ENCODE measurements at regions not wholly inside any gene's neighbourhood (a gene's known extent, or its start where the extent isn't known, plus 50 kb on each side); places are given as distances from the start of the nearest gene placed in this dataset.

DNA sequence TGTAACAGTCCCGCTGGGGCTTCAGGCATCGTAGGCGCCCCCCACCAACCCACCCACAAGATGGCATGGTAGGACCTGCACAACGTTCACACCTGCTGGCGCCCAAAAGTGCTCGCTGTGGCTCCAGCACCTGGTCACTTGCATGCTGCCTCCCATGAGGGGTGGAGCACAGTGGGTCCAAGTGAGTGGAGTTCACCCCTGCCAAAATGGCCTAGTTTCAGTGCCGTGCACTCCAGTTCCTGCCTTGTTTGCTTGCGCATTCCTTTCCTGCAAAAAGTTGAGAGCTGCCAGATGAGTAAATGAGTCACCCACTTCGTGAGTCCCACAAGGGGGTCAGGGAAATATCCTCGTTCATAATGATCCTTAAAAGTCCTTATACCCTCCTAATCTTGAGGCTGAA is 788.7 kb upstream of the DPPA4 start:
- TF ChIP-seq, protein P1, sequence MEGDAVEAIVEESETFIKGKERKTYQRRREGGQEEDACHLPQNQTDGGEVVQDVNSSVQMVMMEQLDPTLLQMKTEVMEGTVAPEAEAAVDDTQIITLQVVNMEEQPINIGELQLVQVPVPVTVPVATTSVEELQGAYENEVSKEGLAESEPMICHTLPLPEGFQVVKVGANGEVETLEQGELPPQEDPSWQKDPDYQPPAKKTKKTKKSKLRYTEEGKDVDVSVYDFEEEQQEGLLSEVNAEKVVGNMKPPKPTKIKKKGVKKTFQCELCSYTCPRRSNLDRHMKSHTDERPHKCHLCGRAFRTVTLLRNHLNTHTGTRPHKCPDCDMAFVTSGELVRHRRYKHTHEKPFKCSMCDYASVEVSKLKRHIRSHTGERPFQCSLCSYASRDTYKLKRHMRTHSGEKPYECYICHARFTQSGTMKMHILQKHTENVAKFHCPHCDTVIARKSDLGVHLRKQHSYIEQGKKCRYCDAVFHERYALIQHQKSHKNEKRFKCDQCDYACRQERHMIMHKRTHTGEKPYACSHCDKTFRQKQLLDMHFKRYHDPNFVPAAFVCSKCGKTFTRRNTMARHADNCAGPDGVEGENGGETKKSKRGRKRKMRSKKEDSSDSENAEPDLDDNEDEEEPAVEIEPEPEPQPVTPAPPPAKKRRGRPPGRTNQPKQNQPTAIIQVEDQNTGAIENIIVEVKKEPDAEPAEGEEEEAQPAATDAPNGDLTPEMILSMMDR (IDR thresholded peaks at IDR 0.05; ENCODE audit: low read depth, low read length, missing control alignments) = no peak
- H3K4me3 ChIP-seq (ENCODE audit: low read depth, low read length) = no peak overlapping the region
- DNase-seq (ENCODE audit: low read depth) = no peak

DNA sequence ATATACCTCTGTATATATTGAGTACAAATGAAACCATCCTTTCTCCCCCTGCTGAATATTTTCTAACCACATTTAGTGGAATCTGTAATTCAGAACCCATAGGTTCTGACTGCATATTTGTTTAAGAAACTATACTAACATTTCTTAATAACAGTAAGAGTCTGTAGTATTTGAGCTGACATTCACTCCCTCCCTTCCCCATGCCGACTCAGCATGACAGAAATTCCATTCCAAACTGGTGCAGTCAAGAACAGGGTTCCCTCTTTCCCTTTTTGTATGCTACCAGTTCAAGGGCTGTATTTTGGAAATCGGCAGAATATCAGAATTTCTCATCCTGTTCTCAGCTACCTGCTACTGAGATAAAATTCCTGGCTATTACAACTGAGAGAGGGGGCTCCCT is 796.6 kb upstream of the DPPA4 start:
- no peak for DNase-seq (ENCODE audit: low read depth)
- TF ChIP-seq, protein P1 (IDR thresholded peaks at IDR 0.05; ENCODE audit: low read depth, low read length, missing control alignments) = no peak
- H3K4me3 ChIP-seq (ENCODE audit: low read depth, low read length) = no peak overlapping the region

DNA sequence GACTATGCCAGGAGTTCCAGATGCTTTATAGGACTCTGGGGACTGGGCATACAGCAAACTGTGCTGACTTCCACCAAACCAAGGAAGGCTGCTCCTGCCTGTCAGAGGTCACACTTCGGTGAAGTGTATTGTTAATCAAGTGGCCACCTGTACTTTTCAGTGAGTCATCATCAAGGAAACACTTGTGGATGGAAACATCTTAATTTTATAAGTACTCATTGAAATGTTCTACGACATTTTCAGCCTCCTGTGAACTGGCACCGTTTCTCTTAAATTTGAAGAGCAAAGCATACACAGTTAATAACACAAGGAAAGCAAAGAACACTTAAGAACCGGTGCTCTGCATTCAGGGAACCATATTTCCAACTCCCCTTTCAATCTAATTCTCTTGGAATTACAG is 801.7 kb upstream of the DPPA4 start:
- TF ChIP-seq, protein P1 (IDR thresholded peaks at IDR 0.05; ENCODE audit: low read depth, low read length, missing control alignments) = no peak

DNA sequence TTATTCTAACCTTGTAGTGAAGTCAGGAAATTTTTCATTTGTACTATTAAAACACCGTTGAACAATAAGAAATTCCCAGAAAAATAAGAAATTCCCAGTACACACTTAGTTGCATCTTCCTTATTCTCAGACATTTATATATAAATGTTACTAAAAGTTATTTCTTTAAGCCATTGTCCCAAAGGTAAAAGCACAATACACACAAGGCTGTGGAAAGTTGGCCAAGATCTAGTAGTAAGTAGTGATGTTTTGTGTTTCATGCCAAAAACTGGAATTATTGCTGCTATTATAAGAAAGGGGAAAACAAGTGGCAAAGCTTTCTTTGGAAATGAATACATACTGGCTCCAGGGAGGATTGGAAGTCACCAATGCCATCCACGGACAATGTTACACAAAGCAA is 802.5 kb upstream of the DPPA4 start:
- DNase-seq (ENCODE audit: low read depth) = no peak
- TF ChIP-seq, protein P1 (IDR thresholded peaks at IDR 0.05; ENCODE audit: low read depth, low read length, missing control alignments) = no peak
- no peak overlapping the region for H3K4me3 ChIP-seq (ENCODE audit: low read depth, low read length)

More for the DNA sequence above, 801.7 kb upstream of the DPPA4 start:
- DNase-seq (ENCODE audit: low read depth) = no peak
- no peak overlapping the region for H3K4me3 ChIP-seq (ENCODE audit: low read depth, low read length)

DNA sequence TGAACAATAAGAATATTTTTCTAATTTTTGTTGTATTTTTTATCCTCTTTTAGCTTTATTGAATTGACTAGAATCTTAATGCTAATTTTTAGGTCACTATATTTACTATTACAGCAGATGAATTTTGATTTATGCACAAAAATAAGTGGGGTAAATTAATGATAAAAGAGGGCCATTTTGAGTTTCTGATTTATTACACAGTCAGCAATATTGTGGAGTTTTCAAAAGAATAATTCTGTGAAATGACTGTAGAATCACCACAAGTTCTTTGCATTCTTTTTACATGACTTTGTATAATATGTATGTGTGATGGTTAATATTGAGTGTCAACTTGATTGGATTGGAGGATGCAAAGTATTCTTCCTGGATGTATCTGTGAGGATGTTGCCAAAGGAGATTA is 812.4 kb upstream of the DPPA4 start:
- TF ChIP-seq, protein P1 (IDR thresholded peaks at IDR 0.05; ENCODE audit: low read depth, low read length, missing control alignments) = no peak
- H3K4me3 ChIP-seq (ENCODE audit: low read depth, low read length) = no peak overlapping the region
- DNase-seq (ENCODE audit: low read depth) = no peak

DNA sequence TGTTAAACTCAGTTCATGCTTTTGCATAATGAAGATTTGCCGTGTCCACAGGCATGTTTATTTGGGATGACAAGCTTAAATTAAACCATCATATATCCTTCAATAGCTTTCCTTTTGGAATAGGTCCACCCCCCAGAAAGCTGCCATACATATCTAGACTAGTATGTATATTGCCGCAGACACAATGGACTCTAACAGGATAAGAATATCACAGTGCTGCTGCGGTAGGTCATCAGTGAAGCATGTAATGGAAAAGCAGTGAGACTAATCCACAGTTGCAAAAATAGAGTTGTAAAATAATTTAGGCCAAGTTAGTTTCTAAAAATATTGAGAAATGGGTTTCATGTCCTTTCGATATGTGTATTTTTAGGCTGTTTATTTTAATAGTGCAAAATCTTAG is 819.9 kb upstream of the DPPA4 start:
- H3K4me3 ChIP-seq (ENCODE audit: low read depth, low read length) = no peak overlapping the region
- TF ChIP-seq, protein P1 (IDR thresholded peaks at IDR 0.05; ENCODE audit: low read depth, low read length, missing control alignments) = no peak
- no peak for DNase-seq (ENCODE audit: low read depth)

DNA sequence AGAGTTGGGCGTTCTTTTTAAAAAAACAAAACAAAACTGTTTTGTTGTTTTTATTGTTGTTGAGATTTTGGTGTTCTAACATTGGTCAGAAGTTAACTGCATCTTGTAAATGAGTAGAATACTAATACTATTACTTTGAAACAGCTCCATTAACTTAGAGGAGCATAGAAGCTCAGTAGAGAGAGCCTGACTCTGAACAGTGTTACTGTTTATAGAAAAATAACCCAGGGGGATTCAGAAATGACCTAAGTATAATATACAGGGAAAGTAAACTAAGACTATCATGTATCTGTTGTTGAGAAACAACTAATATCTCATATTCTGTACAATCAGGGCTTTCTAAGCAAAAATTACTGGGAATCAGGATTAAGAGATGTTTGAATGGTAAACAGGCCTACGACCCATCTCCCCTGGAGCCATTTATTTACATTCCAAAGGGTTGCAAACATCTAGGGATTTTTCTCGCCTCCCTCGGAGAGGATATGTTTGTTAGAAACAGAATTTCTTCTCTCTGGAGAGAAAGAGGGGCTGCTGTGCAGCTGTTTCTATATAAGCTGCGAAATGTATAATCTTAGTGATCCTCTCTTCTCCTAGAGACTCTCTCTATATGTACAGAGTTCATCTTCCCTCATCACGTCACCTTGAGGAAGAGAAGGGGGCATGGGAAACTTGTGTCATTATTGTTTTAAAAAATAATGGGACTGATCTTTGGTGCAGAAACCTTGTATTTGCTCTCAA is 827.5 kb upstream of the DPPA4 start:
- no peak overlapping the region for H3K4me3 ChIP-seq (ENCODE audit: low read depth, low read length)
- DNase-seq (ENCODE audit: low read depth) = no peak
- TF ChIP-seq, protein P1 (IDR thresholded peaks at IDR 0.05; ENCODE audit: low read depth, low read length, missing control alignments) = no peak

All from GM12864 (cell line).